ENCODE measurements at regions not wholly inside any gene's neighbourhood (a gene's known extent, or its start where the extent isn't known, plus 50 kb on each side); places are given as distances from the start of the nearest gene placed in this dataset.

GRCh38 chr14:65195042-65195719 lies 92.9 kb upstream of the MAX start:
- 90 to 92% methylated on average over 9 of the region's 9 CpGs for WGBS, 2 donors
- no peak for TF ChIP-seq POLR2A (IDR thresholded peaks at IDR 0.05)
- TF ChIP-seq CTCF (IDR thresholded peaks at IDR 0.05) = no peak
- no peak for DNase-seq (ENCODE audit: low spot score in 2 of 2)
- intact Hi-C loops (cut with DNase I; ENCODE audit: low total_unique reads) = no loop called here
- H3K4me3 ChIP-seq (ENCODE audit: low read depth, poor library complexity, severe bottlenecking) = no peak overlapping the region

GRCh38 chr14:65198346-65198745 lies 96.0 kb upstream of the MAX start:
- DNase-seq (ENCODE audit: low spot score in 2 of 2) = no peak
- TF ChIP-seq POLR2A (IDR thresholded peaks at IDR 0.05) = no peak
- no peak for TF ChIP-seq CTCF (IDR thresholded peaks at IDR 0.05)
- intact Hi-C loops (cut with DNase I; ENCODE audit: low total_unique reads) = no loop called here
- WGBS, 2 donors = 27 to 79% methylated on average over 1 of the region's 1 CpG
- H3K4me3 ChIP-seq (ENCODE audit: low read depth, poor library complexity, severe bottlenecking) = no peak overlapping the region

- intact Hi-C loops (cut with DNase I; ENCODE audit: low total_unique reads) = no loop called here
- H3K4me3 ChIP-seq (ENCODE audit: low read depth, poor library complexity, severe bottlenecking) = no peak overlapping the region
- TF ChIP-seq POLR2A (IDR thresholded peaks at IDR 0.05) (no peak), CTCF (IDR thresholded peaks at IDR 0.05) (no peak)
- WGBS, 2 donors = 18 to 24% methylated on average over 1 of the region's 1 CpG
- no peak for DNase-seq (ENCODE audit: low spot score in 2 of 2)
Measured at GRCh38 chr14:65200454-65200853, 98.1 kb upstream of the MAX start.

GRCh38 chr14:65203574-65203973 lies 101.3 kb upstream of the MAX start:
- TF ChIP-seq CTCF (IDR thresholded peaks at IDR 0.05) (no peak), POLR2A (IDR thresholded peaks at IDR 0.05) (no peak)
- peak in 1 of 2 donors; percentile 82 for DNase-seq (ENCODE audit: low spot score in 2 of 2)
- intact Hi-C loops (cut with DNase I; ENCODE audit: low total_unique reads) = no loop called here
- WGBS, 2 donors = 51% methylated on average over 5 of the region's 5 CpGs
- H3K4me3 ChIP-seq (ENCODE audit: low read depth, poor library complexity, severe bottlenecking) = no peak overlapping the region

GRCh38 chr14:65204056-65204455 lies 101.7 kb upstream of the MAX start:
- WGBS, 2 donors = 94 to 96% methylated on average over 5 of the region's 5 CpGs
- no peak for DNase-seq (ENCODE audit: low spot score in 2 of 2)
- intact Hi-C loops (cut with DNase I; ENCODE audit: low total_unique reads) = no loop called here
- no peak overlapping the region for H3K4me3 ChIP-seq (ENCODE audit: low read depth, poor library complexity, severe bottlenecking)
- TF ChIP-seq POLR2A (IDR thresholded peaks at IDR 0.05) = no peak

GRCh38 chr14:65206078-65206447 lies 103.7 kb upstream of the MAX start:
- intact Hi-C loops (cut with DNase I; ENCODE audit: low total_unique reads) = no loop called here
- TF ChIP-seq POLR2A (IDR thresholded peaks at IDR 0.05) = no peak
- TF ChIP-seq CTCF (IDR thresholded peaks at IDR 0.05) = no peak
- WGBS, 2 donors = 78 to 84% methylated on average over 7 of the region's 7 CpGs
- DNase-seq (ENCODE audit: low spot score in 2 of 2) = no peak
- no peak overlapping the region for H3K4me3 ChIP-seq (ENCODE audit: low read depth, poor library complexity, severe bottlenecking)
